SK-N-MC (cell line): ENCODE measurements at regions not wholly inside any gene's neighbourhood (a gene's known extent, or its start where the extent isn't known, plus 50 kb on each side); places are given as distances from the start of the nearest gene placed in this dataset.

Source experiments
- EZH2 ChIP-seq: fragments of 200-600 bp; sonication (generic); IDR thresholded peaks from one replicate; pipeline ENCODE4 v1.6.1; 2017; ENCODE audit warnings: antibody characterized with exemption
- FOXP2 ChIP-seq: optimal IDR thresholded peaks from 2 replicates; pipeline ENCODE3; 2011; ENCODE audit warnings: mild to moderate bottlenecking, moderate library complexity; ENCODE audit not compliant: insufficient read depth; ENCODE audit errors: extremely low read length, control extremely low read depth
- POLR2AphosphoS5 ChIP-seq: IDR thresholded peaks from 2 replicates; pipeline ENCODE4 v1.6.1; 2012; ENCODE audit warnings: mild to moderate bottlenecking, low read depth, low read length, borderline replicate concordance

DNA sequence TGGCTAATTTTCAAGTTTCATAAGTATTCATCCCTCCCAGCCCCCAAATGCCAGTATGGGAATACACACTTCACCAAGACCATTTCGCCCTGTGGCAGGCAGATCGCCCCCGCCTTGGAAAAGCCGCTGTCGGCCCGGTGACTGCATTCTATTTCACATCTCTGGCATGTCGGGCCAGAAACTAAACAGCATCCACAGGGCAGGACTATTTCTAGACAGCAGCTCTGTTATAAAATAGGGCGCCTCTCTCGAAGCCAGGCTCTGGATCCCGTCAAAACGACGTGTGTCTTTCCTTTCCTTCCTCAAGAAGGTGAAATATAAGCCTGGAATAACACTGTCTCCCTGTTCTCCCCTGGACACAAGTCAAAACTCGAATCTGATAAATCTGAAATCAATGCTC, 56.8 kb downstream of the GSC start:
- TF ChIP-seq POLR2AphosphoS5 = no peak
- TF ChIP-seq EZH2 = no peak
- TF ChIP-seq FOXP2 = no peak
